ENCODE measurements at regions not wholly inside any gene's neighbourhood (a gene's known extent, or its start where the extent isn't known, plus 50 kb on each side); places are given as distances from the start of the nearest gene placed in this dataset.

GRCh38 chr3:184761976-184762375, 50.0 kb upstream of the VPS8 start:
- peak; percentile 23 for DNase-seq
